Esophagus muscularis mucosa (tissue), 4 donors: ENCODE measurements at regions not wholly inside any gene's neighbourhood (a gene's known extent, or its start where the extent isn't known, plus 50 kb on each side); places are given as distances from the start of the nearest gene placed in this dataset.

Experiments used
- DNase-seq: peaks from one replicate; pipeline ENCODE4 v3.0.0-alpha.2; 2017; ENCODE audit errors: extremely low spot score
- H3K27ac ChIP-seq, 4 donors: fragments of 200-600 bp; sonication (generic); replicated peaks in 1 of 4; 1 replicate in 3 of 4; 2 replicates in 1 of 4; pipeline ENCODE4 v1.5.1; 2016 to 2019; ENCODE audit warnings: mild to moderate bottlenecking in 1 of 4
- H3K27me3 ChIP-seq, 4 donors: fragments of 200-600 bp; sonication (generic); one replicate each; pipeline versions ENCODE4 v1.5.1 to v1.6.0; 2016 to 2019
- H3K36me3 ChIP-seq, 4 donors: fragments of 200-600 bp; sonication (generic); one replicate each; pipeline ENCODE4 v1.5.1; 2016 to 2019
- H3K4me1 ChIP-seq, 4 donors: fragments of 200-600 bp; sonication (generic); one replicate each; pipeline ENCODE4 v1.5.1; 2016 to 2019
- H3K4me3 ChIP-seq, 4 donors: fragments of 200-600 bp; sonication (generic); 1 replicate in 2 of 4; 2 replicates in 2 of 4; pipeline ENCODE4 v1.5.1; 2016 to 2019; ENCODE audit warnings: mild to moderate bottlenecking in 4 of 4, moderate library complexity in 1 of 4
- H3K9me3 ChIP-seq, 4 donors: fragments of 200-600 bp; sonication (generic); 1 replicate in 3 of 4; 2 replicates in 1 of 4; pipeline ENCODE4 v1.5.1; 2016 to 2019
- CTCF ChIP-seq, 3 experiments: fragments of 200-600 bp in 2 of 3; fragments of 450-650 bp in 1 of 3; sonication (generic) in 2 of 3; IDR thresholded peaks; one replicate each; pipeline ENCODE4 v1.5.1; 2017 to 2019; ENCODE audit warnings: antibody characterized with exemption in 3 of 3, mild to moderate bottlenecking in 2 of 3, moderate library complexity in 1 of 3
- EP300 ChIP-seq: sonication (generic); formaldehyde crosslinking; IDR thresholded peaks from one replicate; pipeline ENCODE4 v1.6.1; 2017; ENCODE audit warnings: antibody characterized with exemption
- POLR2A ChIP-seq: fragments of 450-650 bp; IDR thresholded peaks from one replicate; pipeline ENCODE4 v1.6.1; 2017; ENCODE audit warnings: antibody characterized with exemption, moderate library complexity, mild to moderate bottlenecking, low read depth
- POLR2AphosphoS5 ChIP-seq, 2 donors: sonication (generic); formaldehyde crosslinking; IDR thresholded peaks; one replicate each; pipeline ENCODE4 v1.6.1; 2017; ENCODE audit warnings: antibody characterized with exemption in 2 of 2
- WGBS: methylation state at CpG from one replicate; pipeline ENCODE4 v1.1.5; 2018; 5-methylcytosine and 5-hydroxymethylcytosine counted together
- intact Hi-C: fragments of 100-400 bp; cut with DNase I; formaldehyde crosslinking; loops from one replicate; pipeline ENCODE4 v1.15.1; 2023

GRCh38 chr4:157751631-157752030 lies 421.2 kb downstream of the GASK1B start:
- Histone ChIP-seq H3K27me3 (no peaks in the 10 kb centered on the region), H3K9me3 (peaks cover 0 to 5% (median under 1%) of the 10 kb centered on the region in 4 donors), H3K36me3 (no peaks in the 10 kb centered on the region), H3K4me1 (no peaks in the 10 kb centered on the region), H3K4me3 (no peak overlapping the region), H3K27ac (no peak overlapping the region)
- WGBS: 60% methylated on average over 2 of the region's 2 CpGs
- intact Hi-C loops: no loop called here
- DNase-seq: no peak
- TF ChIP-seq EP300 (no peak), CTCF (IDR thresholded peaks at IDR 0.05) (no peak), POLR2A (no peak), POLR2AphosphoS5 (IDR thresholded peaks at IDR 0.05) (no peak)

GRCh38 chr4:157741642-157742041 lies 431.2 kb downstream of the GASK1B start:
- Histone ChIP-seq H3K9me3 (no peaks in the 10 kb centered on the region), H3K27me3 (no peaks in the 10 kb centered on the region), H3K4me3 (no peak overlapping the region), H3K4me1 (no peaks in the 10 kb centered on the region), H3K36me3 (no peaks in the 10 kb centered on the region), H3K27ac (no peak overlapping the region)
- no peak for TF ChIP-seq POLR2AphosphoS5 (IDR thresholded peaks at IDR 0.05)
- no peak for TF ChIP-seq POLR2A
- no peak for TF ChIP-seq CTCF (IDR thresholded peaks at IDR 0.05)
- no peak for TF ChIP-seq EP300
- no peak for DNase-seq
- intact Hi-C loops: no loop called here
- 46% methylated on average over 1 of the region's 1 CpG for WGBS

GRCh38 chr4:157739242-157739641 lies 433.6 kb downstream of the GASK1B start:
- no peaks in the 10 kb centered on the region for H3K27me3 ChIP-seq
- no peaks in the 10 kb centered on the region for H3K9me3 ChIP-seq
- no peak overlapping the region for H3K27ac ChIP-seq
- no peak for DNase-seq
- TF ChIP-seq EP300 (no peak), CTCF (IDR thresholded peaks at IDR 0.05) (no peak), POLR2AphosphoS5 (IDR thresholded peaks at IDR 0.05) (no peak), POLR2A (no peak)
- intact Hi-C loops: no loop called here
- no peaks in the 10 kb centered on the region for H3K36me3 ChIP-seq
- 54% methylated on average over 2 of the region's 2 CpGs for WGBS
- H3K4me1 ChIP-seq: no peaks in the 10 kb centered on the region
- no peak overlapping the region for H3K4me3 ChIP-seq

- Histone ChIP-seq H3K27ac (no peak overlapping the region), H3K9me3 (no peaks in the 10 kb centered on the region), H3K36me3 (no peaks in the 10 kb centered on the region), H3K27me3 (no peaks in the 10 kb centered on the region), H3K4me1 (no peaks in the 10 kb centered on the region), H3K4me3 (no peak overlapping the region)
- TF ChIP-seq CTCF (IDR thresholded peaks at IDR 0.05): no peak
- TF ChIP-seq POLR2AphosphoS5 (IDR thresholded peaks at IDR 0.05): no peak
- no peak for TF ChIP-seq EP300
- no peak for TF ChIP-seq POLR2A
- DNase-seq: no peak
- intact Hi-C loops: loop anchor here (10.0 kb wide), 1 partner anchor 1493 kb away; no protein-coding TSS in a partner anchor
- 100% methylated on average over 3 of the region's 3 CpGs for WGBS
Measured at GRCh38 chr4:157728215-157728614, 444.6 kb downstream of the GASK1B start.

GRCh38 chr4:157727163-157727562 lies 445.7 kb downstream of the GASK1B start:
- intact Hi-C loops: loop anchor here (10.0 kb wide), 1 partner anchor 1492 kb away; no protein-coding TSS in a partner anchor
- TF ChIP-seq EP300: no peak
- TF ChIP-seq POLR2AphosphoS5 (IDR thresholded peaks at IDR 0.05): no peak
- TF ChIP-seq POLR2A: no peak
- no peak for TF ChIP-seq CTCF (IDR thresholded peaks at IDR 0.05)
- WGBS: 77% methylated on average over 2 of the region's 2 CpGs
- Histone ChIP-seq H3K4me3 (no peak overlapping the region), H3K27me3 (no peaks in the 10 kb centered on the region), H3K36me3 (no peaks in the 10 kb centered on the region), H3K9me3 (no peaks in the 10 kb centered on the region), H3K4me1 (no peaks in the 10 kb centered on the region), H3K27ac (no peak overlapping the region)
- DNase-seq: no peak
